ENCODE measurements at regions not wholly inside any gene's neighbourhood (a gene's known extent, or its start where the extent isn't known, plus 50 kb on each side); places are given as distances from the start of the nearest gene placed in this dataset.

DNA sequence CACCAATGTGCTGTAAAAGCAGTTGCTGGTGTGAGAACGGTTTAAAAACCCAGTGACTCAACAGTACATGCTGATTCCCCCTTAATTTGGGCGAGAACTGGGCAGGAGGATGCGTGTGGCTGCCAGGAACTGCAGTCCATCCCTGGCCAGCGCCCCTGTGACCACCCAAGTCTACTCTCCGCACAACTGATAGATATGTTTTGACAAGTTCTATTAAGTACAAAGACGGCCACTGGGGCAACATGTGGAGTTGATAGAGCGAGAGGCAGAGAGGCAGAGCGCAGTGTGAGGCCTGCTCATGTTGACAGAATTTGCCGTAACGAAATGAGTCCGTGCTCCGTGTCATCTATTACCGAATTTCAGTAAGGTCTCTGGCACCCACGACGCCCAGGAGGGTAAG lies 855.0 kb downstream of the BCL11B start:
- no peak overlapping the region for H3K4me3 ChIP-seq (ENCODE audit: low read depth, low read length)
- TF ChIP-seq, protein P1, sequence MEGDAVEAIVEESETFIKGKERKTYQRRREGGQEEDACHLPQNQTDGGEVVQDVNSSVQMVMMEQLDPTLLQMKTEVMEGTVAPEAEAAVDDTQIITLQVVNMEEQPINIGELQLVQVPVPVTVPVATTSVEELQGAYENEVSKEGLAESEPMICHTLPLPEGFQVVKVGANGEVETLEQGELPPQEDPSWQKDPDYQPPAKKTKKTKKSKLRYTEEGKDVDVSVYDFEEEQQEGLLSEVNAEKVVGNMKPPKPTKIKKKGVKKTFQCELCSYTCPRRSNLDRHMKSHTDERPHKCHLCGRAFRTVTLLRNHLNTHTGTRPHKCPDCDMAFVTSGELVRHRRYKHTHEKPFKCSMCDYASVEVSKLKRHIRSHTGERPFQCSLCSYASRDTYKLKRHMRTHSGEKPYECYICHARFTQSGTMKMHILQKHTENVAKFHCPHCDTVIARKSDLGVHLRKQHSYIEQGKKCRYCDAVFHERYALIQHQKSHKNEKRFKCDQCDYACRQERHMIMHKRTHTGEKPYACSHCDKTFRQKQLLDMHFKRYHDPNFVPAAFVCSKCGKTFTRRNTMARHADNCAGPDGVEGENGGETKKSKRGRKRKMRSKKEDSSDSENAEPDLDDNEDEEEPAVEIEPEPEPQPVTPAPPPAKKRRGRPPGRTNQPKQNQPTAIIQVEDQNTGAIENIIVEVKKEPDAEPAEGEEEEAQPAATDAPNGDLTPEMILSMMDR (IDR thresholded peaks at IDR 0.05; ENCODE audit: low read depth, low read length): no peak
- no peak for TF ChIP-seq MYC (IDR thresholded peaks at IDR 0.05; ENCODE audit: low read depth, low read length)
- TF ChIP-seq, protein P2, sequence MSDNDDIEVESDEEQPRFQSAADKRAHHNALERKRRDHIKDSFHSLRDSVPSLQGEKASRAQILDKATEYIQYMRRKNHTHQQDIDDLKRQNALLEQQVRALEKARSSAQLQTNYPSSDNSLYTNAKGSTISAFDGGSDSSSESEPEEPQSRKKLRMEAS (IDR thresholded peaks at IDR 0.05; ENCODE audit: low read depth, low read length): no peak
- no peak for TF ChIP-seq POLR2A (IDR thresholded peaks at IDR 0.05; ENCODE audit: extremely low read depth, insufficient read length)
- DNase-seq (ENCODE audit: low read depth): no peak

DNA sequence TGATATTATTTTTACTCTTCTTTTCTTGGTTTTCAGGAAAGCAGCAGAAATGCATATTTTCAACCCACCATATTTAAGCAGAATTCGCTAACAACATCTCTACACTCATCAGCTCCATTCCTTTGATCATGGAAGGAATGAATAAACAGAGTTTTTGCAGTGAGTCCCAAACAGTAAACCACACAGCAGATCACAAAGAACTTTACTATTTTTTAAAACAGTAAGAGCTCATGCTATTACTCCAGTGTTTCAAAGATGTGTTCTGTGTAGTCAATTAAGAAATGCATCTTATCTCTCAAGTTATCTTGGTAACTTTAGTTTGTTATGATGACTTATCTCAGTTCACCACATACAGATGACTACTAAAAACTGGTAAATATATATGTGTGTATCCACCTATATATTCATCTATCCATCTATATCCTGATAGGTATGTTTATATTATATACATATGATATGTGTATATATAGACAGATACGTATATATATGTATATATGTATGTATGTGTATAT lies 843.5 kb downstream of the BCL11B start:
- DNase-seq (ENCODE audit: low read depth): no peak
- no peak for TF ChIP-seq MYC (IDR thresholded peaks at IDR 0.05; ENCODE audit: low read depth, low read length)
- no peak for TF ChIP-seq POLR2A (IDR thresholded peaks at IDR 0.05; ENCODE audit: extremely low read depth, insufficient read length)
- TF ChIP-seq, protein P1 (IDR thresholded peaks at IDR 0.05; ENCODE audit: low read depth, low read length): no peak
- TF ChIP-seq, protein P2 (IDR thresholded peaks at IDR 0.05; ENCODE audit: low read depth, low read length): no peak
- no peak overlapping the region for H3K4me3 ChIP-seq (ENCODE audit: low read depth, low read length)

DNA sequence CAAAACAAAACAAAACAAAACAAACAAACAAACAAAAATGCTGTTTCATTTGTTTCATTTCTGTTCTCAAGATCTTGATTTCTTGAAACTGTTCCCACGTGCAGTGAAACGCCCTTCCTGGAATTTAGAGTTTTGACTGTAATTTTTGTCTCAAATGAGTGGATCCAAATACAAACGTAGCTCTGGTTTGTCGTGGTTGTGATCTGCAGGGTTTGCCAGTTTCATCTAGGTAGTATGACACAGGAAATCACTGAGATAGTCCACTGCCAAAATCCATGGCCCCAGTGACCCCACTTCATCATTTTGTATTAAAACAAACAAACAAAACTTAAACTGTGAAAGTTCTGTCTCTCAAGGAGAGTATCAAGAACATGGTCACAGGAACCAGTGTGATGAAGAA lies 838.6 kb downstream of the BCL11B start:
- TF ChIP-seq, protein P2 (IDR thresholded peaks at IDR 0.05; ENCODE audit: low read depth, low read length): no peak
- TF ChIP-seq POLR2A (IDR thresholded peaks at IDR 0.05; ENCODE audit: extremely low read depth, insufficient read length) (no peak), MYC (IDR thresholded peaks at IDR 0.05; ENCODE audit: low read depth, low read length) (no peak)
- TF ChIP-seq, protein P1 (IDR thresholded peaks at IDR 0.05; ENCODE audit: low read depth, low read length): no peak
- no peak for DNase-seq (ENCODE audit: low read depth)
- no peak overlapping the region for H3K4me3 ChIP-seq (ENCODE audit: low read depth, low read length)

DNA sequence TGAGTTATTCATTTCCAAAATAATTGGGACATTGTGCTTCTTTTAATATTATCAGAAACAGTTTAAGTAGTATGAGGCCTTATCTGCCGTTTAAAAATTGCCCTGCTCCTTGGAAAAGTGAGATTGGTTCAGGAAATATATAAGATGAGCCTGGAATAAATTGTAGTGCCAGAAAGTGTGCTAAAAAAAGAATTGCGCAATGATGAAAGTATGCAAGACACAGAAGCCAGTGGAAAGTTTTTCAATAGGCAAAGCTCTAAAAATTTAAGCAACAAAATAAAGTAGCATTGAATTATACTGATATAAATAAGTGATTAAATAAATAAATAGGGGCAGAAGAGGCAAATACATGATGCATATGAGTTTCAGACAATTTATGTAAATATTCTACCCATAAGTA lies 834.9 kb downstream of the BCL11B start:
- TF ChIP-seq MYC (IDR thresholded peaks at IDR 0.05; ENCODE audit: low read depth, low read length) (no peak), POLR2A (IDR thresholded peaks at IDR 0.05; ENCODE audit: extremely low read depth, insufficient read length) (no peak)
- TF ChIP-seq, protein P2 (IDR thresholded peaks at IDR 0.05; ENCODE audit: low read depth, low read length): no peak
- TF ChIP-seq, protein P1 (IDR thresholded peaks at IDR 0.05; ENCODE audit: low read depth, low read length): no peak
- no peak for DNase-seq (ENCODE audit: low read depth)

DNA sequence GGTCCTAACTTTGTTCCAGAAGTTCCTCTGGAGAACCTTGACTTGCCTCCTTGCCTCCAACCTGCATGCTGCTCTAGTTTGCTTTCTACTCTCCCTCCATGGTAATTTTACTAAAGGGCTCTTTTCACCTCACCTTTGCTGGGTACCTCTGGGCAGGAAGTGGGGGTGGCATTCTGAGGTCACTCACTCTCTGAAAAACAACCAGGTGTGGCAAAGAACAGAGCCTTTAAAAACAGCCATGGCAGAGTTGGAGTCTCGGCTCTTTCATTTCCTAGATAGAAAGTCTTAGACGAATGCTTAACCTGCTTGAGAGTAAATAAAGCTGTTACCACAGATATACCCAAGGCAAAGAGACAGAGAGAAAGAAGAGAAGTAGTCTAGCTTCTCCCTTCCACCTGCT lies 827.9 kb downstream of the BCL11B start:
- TF ChIP-seq, protein P1 (IDR thresholded peaks at IDR 0.05; ENCODE audit: low read depth, low read length): no peak
- TF ChIP-seq POLR2A (IDR thresholded peaks at IDR 0.05; ENCODE audit: extremely low read depth, insufficient read length): no peak
- TF ChIP-seq, protein P2 (IDR thresholded peaks at IDR 0.05; ENCODE audit: low read depth, low read length): no peak
- TF ChIP-seq MYC (IDR thresholded peaks at IDR 0.05; ENCODE audit: low read depth, low read length): no peak

More for the DNA sequence above, 834.9 kb downstream of the BCL11B start:
- H3K4me3 ChIP-seq (ENCODE audit: low read depth, low read length): no peak overlapping the region

More for the DNA sequence above, 827.9 kb downstream of the BCL11B start:
- no peak overlapping the region for H3K4me3 ChIP-seq (ENCODE audit: low read depth, low read length)
- DNase-seq (ENCODE audit: low read depth): no peak

Data from NB4 (cell line).